VCaP (cell line): ENCODE measurements at regions not wholly inside any gene's neighbourhood (a gene's known extent, or its start where the extent isn't known, plus 50 kb on each side); places are given as distances from the start of the nearest gene placed in this dataset.
"Not testable (repeated sequence)": the region's sequence is repeated elsewhere in the genome, so short reads cannot be mapped to it uniquely, and the experiment has no call there.

Experiments
- H3K27ac ChIP-seq: fragments of 450-650 bp; 2 replicates; pipeline ENCODE4 v1.5.1; 2017
- TF ChIP-seq, protein P1 (sequence below): fragments of 450-650 bp; conservative IDR thresholded peaks from 2 replicates; pipeline ENCODE4 v1.5.1; 2017; ENCODE audit warnings: mild to moderate bottlenecking, moderate library complexity

DNA sequence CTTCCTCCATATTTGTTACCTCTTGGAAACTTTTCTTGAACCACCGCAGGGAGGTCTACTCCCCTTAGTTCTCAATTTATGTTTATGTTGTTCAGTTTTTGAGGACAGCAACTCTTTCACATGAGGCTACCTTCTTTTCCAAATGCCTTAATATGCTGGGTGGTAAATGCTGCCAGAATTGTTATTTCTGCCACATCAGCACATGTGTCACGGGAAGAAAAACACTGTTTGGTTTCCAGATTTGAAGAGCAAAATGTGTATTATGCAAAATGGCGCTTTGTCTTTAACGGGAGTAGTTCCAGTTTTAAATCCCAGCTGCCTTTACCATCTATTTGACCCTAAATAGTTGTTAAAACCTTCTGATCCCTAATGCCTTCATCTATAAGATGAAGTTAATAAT, 606.2 kb upstream of the TBL1XR1 start:
- H3K27ac ChIP-seq = no peak overlapping the region
- TF ChIP-seq, protein P1, sequence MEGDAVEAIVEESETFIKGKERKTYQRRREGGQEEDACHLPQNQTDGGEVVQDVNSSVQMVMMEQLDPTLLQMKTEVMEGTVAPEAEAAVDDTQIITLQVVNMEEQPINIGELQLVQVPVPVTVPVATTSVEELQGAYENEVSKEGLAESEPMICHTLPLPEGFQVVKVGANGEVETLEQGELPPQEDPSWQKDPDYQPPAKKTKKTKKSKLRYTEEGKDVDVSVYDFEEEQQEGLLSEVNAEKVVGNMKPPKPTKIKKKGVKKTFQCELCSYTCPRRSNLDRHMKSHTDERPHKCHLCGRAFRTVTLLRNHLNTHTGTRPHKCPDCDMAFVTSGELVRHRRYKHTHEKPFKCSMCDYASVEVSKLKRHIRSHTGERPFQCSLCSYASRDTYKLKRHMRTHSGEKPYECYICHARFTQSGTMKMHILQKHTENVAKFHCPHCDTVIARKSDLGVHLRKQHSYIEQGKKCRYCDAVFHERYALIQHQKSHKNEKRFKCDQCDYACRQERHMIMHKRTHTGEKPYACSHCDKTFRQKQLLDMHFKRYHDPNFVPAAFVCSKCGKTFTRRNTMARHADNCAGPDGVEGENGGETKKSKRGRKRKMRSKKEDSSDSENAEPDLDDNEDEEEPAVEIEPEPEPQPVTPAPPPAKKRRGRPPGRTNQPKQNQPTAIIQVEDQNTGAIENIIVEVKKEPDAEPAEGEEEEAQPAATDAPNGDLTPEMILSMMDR = no peak

DNA sequence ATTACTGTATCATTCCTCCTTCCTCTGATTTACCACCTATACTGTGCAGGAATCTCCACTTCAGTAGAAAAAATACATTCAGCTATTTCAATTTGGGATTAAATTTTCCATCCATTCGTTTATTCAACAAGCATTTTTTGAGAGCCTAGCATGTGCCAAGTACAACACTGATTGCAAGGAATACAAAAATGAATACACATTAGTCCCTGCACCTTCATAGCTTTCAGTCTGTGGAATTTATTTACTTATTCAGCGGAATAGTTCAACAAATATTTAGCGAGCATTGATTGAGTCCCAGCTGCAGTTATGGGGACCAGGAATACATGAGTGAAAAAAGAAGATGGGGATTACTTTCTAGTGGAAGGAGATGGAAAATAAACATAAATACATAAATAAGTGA, 606.8 kb upstream of the TBL1XR1 start:
- no peak overlapping the region for H3K27ac ChIP-seq
- TF ChIP-seq, protein P1 = no peak

- TF ChIP-seq, protein P1 = no peak
- no peak overlapping the region for H3K27ac ChIP-seq
Observed at GRCh38 chr3:177804646-177805045, 607.4 kb upstream of the TBL1XR1 start.

GRCh38 chr3:177807150-177807875, 610.0 kb upstream of the TBL1XR1 start:
- H3K27ac ChIP-seq = no peak overlapping the region
- TF ChIP-seq, protein P1 = no peak

- not testable (repeated sequence) for H3K27ac ChIP-seq
Observed at GRCh38 chr3:177808928-177809478, 611.7 kb upstream of the TBL1XR1 start.

GRCh38 chr3:177810162-177810623, 612.9 kb upstream of the TBL1XR1 start:
- TF ChIP-seq, protein P1 = no peak
- H3K27ac ChIP-seq = peak overlapping the region; percentile 10; the same call in 1 of the 2 replicates

DNA sequence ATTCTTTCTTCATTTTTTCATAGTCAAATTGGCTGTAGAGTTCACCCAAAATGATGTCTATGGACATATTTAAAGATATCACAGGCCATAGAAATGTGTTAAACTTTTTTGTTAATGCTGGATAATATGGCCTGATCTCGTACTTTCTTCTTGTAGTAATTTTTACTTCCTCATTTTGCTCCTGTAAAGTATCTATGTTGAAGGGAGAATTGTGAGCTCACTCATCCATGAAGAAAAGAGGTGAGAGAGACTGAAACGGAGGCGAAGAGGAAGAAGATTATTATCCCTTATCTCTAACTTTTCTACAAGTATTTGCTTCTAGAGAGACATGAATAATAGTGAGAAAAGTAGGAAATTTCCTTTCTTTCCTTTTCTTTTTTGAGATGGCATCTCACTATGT, 613.8 kb upstream of the TBL1XR1 start:
- H3K27ac ChIP-seq = no peak overlapping the region
- TF ChIP-seq, protein P1 = no peak

DNA sequence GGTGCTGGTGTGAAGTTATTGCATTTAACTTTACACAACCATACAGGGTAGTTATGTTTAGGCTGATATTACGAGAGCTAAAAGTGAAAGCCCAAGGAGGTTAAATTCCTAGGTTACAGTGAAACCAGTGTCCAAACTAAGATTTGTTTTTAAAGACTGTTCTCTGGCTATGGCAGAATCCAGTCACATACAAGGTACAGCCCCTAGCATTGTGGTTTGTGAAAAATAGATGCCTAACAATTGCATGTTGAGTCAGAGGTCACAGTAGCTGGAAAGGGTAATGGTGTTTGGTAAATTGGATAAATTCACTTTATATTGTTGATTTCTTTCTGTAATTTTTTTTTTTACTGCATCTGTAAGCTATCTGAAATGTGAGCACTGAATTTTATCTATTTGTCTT, 614.6 kb upstream of the TBL1XR1 start:
- TF ChIP-seq, protein P1 = no peak
- H3K27ac ChIP-seq = no peak overlapping the region
